ENCODE measurements at regions not wholly inside any gene's neighbourhood (a gene's known extent, or its start where the extent isn't known, plus 50 kb on each side); places are given as distances from the start of the nearest gene placed in this dataset.

DNA sequence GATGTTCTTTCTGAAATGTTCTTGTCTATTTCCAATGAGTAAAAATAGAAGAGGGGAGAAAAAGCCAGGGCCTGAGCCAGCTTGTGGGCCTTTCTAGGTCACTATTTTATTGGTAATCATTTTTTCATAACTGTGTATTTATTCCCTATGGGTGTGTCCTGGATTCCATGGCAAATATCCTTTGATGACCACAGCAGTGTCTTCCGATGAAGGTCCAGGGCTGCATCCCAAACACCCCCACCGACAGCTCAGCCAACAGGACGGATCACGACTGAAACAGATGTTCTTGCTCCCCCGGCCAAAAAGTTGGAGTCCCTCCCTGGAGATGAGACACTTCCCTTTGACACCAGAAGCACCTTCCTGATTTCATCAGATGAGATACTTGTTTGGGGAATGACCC, 105.4 kb upstream of the PLEKHG1 start:
- ATAC-seq: no peak
- H3K36me3 ChIP-seq (replicated peaks in 1 of 2; ENCODE audit: control insufficient read depth in 1 of 2, insufficient read depth in 2 of 2, low read length in 2 of 2): no peaks in the 10 kb centered on the region
- no peak overlapping the region for H3K27ac ChIP-seq (ENCODE audit: extremely low read length, insufficient read depth, low read length)
- H2AFZ ChIP-seq (ENCODE audit: low read length): no peak overlapping the region
- no peaks in the 10 kb centered on the region for H4K20me1 ChIP-seq (ENCODE audit: insufficient read depth, low read length)
- FAIRE-seq: no peak
- no TSS peak for BruUV-seq (replicated peaks)
- no peaks in the 10 kb centered on the region for H3K9me3 ChIP-seq (ENCODE audit: low read length)
- H3K4me3 ChIP-seq (replicated peaks in 1 of 3; ENCODE audit: insufficient read depth in 1 of 3, low read depth in 2 of 3, low read length in 3 of 3): no peak overlapping the region
- TF ChIP-seq ZNF780A (CRISPR knock-in tag; IDR thresholded peaks at IDR 0.05) (no peak), ZKSCAN8 (CRISPR knock-in tag; IDR thresholded peaks at IDR 0.05; ENCODE audit: borderline replicate concordance) (no peak), ATF6 (CRISPR knock-in tag; conservative IDR thresholded peaks at IDR 0.05) (no peak), SRY (CRISPR knock-in tag; IDR thresholded peaks at IDR 0.05) (no peak), CREBL2 (CRISPR knock-in tag; IDR thresholded peaks at IDR 0.05; ENCODE audit: borderline replicate concordance) (no peak), ELF3 (CRISPR knock-in tag; IDR thresholded peaks at IDR 0.05) (no peak)
- no peak overlapping the region for H3K4me2 ChIP-seq (ENCODE audit: low read depth, low read length)
- no peaks in the 10 kb centered on the region for H3K4me1 ChIP-seq (ENCODE audit: insufficient read depth, low read length)
- H3K79me2 ChIP-seq (ENCODE audit: insufficient read depth, low read length): no peaks in the 10 kb centered on the region
- no peaks in the 10 kb centered on the region for H3K27me3 ChIP-seq (ENCODE audit: control insufficient read depth in 1 of 2, insufficient read depth in 2 of 2, low read length in 2 of 2)
- no peak for DNase-seq (ENCODE audit: low spot score)
- WGBS (ENCODE audit: low lambda C conversion rate): 47% methylated on average over 5 of the region's 5 CpGs
- ChIA-PET POLR2A (no interaction called here), CTCF (ENCODE audit: low intra/inter-chr PET ratio, low total read pairs) (no interaction called here)
- no peak overlapping the region for H3K9ac ChIP-seq (ENCODE audit: insufficient read depth, low read depth, low read length)
- intact Hi-C loops (cut with micrococcal nuclease; ENCODE audit: unreplicated experiment): loop anchor here (5.0 kb wide), 1 partner anchor 37 kb away; no protein-coding TSS in a partner anchor
- in situ Hi-C loops (cut with HindIII; ENCODE audit: extremely low pct_ligation_motif_present, low pct_unique_long_range_greater_than_20kb): no loop called here

GRCh38 chr6:150495126-150495525, 104.6 kb upstream of the PLEKHG1 start:
- ChIA-PET POLR2A (no interaction called here), CTCF (ENCODE audit: low intra/inter-chr PET ratio, low total read pairs) (no interaction called here)
- ATAC-seq (no peak), FAIRE-seq (no peak), DNase-seq (ENCODE audit: low spot score) (no peak)
- Histone ChIP-seq H3K36me3 (replicated peaks in 1 of 2; ENCODE audit: control insufficient read depth in 1 of 2, insufficient read depth in 2 of 2, low read length in 2 of 2) (no peaks in the 10 kb centered on the region), H3K27ac (ENCODE audit: extremely low read length, insufficient read depth, low read length) (no peak overlapping the region), H3K27me3 (ENCODE audit: control insufficient read depth in 1 of 2, insufficient read depth in 2 of 2, low read length in 2 of 2) (no peaks in the 10 kb centered on the region), H2AFZ (ENCODE audit: low read length) (no peak overlapping the region), H3K4me3 (replicated peaks in 1 of 3; ENCODE audit: insufficient read depth in 1 of 3, low read depth in 2 of 3, low read length in 3 of 3) (no peak overlapping the region), H3K4me1 (ENCODE audit: insufficient read depth, low read length) (no peaks in the 10 kb centered on the region), H3K79me2 (ENCODE audit: insufficient read depth, low read length) (no peaks in the 10 kb centered on the region), H3K9ac (ENCODE audit: insufficient read depth, low read depth, low read length) (no peak overlapping the region), H4K20me1 (ENCODE audit: insufficient read depth, low read length) (no peaks in the 10 kb centered on the region), H3K9me3 (ENCODE audit: low read length) (no peaks in the 10 kb centered on the region), H3K4me2 (ENCODE audit: low read depth, low read length) (no peak overlapping the region)
- BruUV-seq (replicated peaks): no TSS peak
- intact Hi-C loops (cut with micrococcal nuclease; ENCODE audit: unreplicated experiment) (no loop called here), in situ Hi-C loops (cut with HindIII; ENCODE audit: extremely low pct_ligation_motif_present, low pct_unique_long_range_greater_than_20kb) (no loop called here)
- 0% methylated on average over 1 of the region's 1 CpG for WGBS (ENCODE audit: low lambda C conversion rate)
- TF ChIP-seq, protein P1, sequence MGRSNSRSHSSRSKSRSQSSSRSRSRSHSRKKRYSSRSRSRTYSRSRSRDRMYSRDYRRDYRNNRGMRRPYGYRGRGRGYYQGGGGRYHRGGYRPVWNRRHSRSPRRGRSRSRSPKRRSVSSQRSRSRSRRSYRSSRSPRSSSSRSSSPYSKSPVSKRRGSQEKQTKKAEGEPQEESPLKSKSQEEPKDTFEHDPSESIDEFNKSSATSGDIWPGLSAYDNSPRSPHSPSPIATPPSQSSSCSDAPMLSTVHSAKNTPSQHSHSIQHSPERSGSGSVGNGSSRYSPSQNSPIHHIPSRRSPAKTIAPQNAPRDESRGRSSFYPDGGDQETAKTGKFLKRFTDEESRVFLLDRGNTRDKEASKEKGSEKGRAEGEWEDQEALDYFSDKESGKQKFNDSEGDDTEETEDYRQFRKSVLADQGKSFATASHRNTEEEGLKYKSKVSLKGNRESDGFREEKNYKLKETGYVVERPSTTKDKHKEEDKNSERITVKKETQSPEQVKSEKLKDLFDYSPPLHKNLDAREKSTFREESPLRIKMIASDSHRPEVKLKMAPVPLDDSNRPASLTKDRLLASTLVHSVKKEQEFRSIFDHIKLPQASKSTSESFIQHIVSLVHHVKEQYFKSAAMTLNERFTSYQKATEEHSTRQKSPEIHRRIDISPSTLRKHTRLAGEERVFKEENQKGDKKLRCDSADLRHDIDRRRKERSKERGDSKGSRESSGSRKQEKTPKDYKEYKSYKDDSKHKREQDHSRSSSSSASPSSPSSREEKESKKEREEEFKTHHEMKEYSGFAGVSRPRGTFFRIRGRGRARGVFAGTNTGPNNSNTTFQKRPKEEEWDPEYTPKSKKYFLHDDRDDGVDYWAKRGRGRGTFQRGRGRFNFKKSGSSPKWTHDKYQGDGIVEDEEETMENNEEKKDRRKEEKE (IDR thresholded peaks at IDR 0.05): no peak
- TF ChIP-seq SMARCC2 (IDR thresholded peaks at IDR 0.05) (no peak), ZNF121 (CRISPR knock-in tag; IDR thresholded peaks at IDR 0.05) (no peak), POLR2AphosphoS2 (IDR thresholded peaks at IDR 0.05; ENCODE audit: low read depth, low read length) (no peak), PRDM10 (CRISPR knock-in tag; IDR thresholded peaks at IDR 0.05; ENCODE audit: low read depth) (no peak)

Measured in HepG2 (cell line).